HG03135 (cell line): ENCODE measurements at regions not wholly inside any gene's neighbourhood (a gene's known extent, or its start where the extent isn't known, plus 50 kb on each side); places are given as distances from the start of the nearest gene placed in this dataset.

ENCODE experiments used
- ATAC-seq: cut with Tn5 transposase; IDR thresholded peaks from one replicate; pipeline ENCODE4 v1.9.1; 2021; ENCODE audit warnings: mild to moderate bottlenecking, moderate library complexity; ENCODE audit not compliant: unreplicated experiment

DNA sequence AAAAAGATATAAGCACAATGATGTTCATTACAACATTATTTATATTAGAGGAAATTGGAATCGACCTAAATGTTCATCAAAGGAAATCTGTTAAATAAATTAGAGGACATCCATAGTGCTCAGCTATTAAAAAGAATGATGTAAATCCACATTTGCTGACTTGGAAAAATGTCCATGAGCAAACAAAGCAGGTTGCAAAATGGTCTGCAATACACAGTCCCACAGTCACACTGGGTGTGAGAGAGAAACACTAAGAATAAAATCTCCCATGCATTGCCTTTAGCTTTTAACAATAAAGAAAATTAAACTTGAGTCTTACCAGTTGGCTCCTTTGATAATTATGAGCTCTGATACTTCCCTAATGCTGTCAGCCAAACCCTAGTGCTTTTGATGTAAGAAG lies 811.1 kb upstream of the SALL3 start:
- no peak for ATAC-seq

DNA sequence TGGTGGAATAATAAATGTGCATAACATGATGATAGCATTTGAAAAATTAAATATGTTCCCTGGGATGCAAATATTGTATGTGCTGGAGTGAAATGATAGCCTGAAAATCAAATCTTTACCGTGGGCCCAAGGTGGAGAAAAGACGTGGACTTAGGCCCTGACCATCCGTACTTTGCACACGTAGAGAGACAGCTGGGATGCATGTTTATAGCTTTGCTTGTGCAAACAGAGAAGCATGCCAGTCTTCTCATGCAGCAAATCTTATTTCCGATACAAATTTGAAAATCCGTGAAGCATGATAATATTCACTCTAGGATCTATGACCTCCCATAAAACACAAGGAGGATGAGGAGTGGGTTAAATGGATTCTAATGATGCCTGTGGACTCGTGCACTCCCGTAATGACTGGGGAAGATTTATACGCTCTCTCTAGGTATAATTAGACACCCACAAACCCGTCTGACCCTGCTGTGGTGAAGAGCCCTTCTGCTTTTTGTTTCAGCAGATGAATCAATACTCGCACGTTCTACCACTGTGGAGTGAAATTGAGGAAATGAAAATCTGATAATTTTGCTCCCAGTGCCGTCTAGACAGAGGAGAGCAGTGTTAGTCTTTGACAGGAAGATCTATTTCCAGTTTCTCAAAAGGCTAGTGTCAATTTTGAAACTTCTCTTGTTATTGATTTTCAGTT lies 810.3 kb upstream of the SALL3 start:
- ATAC-seq: no peak

GRCh38 chr18:78171954-78172353 lies 807.7 kb upstream of the SALL3 start:
- ATAC-seq: no peak

GRCh38 chr18:78174737-78175136 lies 804.9 kb upstream of the SALL3 start:
- ATAC-seq: no peak

GRCh38 chr18:78178812-78179211 lies 800.8 kb upstream of the SALL3 start:
- no peak for ATAC-seq

DNA sequence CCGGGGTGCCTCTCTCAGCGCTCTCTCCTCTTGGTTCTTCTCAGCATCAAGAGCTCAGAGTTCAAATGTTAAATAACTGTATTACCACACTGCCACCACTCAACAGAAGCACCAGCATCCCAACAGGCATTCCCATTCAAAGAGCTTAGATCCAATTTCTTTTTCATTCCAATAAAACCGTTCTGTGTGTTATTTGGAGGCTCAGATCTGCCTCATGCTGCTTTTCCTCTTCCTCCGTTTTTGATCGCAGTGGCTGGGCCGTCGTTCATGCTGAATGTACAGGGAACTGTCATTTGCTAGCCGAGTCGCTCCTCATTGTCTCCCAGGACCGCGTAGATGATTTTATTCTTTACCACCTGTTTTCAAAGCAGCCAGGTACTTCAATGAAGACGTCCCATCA lies 798.9 kb upstream of the SALL3 start:
- no peak for ATAC-seq

- no peak for ATAC-seq
Measured at GRCh38 chr18:78183815-78184214, 795.8 kb upstream of the SALL3 start.

DNA sequence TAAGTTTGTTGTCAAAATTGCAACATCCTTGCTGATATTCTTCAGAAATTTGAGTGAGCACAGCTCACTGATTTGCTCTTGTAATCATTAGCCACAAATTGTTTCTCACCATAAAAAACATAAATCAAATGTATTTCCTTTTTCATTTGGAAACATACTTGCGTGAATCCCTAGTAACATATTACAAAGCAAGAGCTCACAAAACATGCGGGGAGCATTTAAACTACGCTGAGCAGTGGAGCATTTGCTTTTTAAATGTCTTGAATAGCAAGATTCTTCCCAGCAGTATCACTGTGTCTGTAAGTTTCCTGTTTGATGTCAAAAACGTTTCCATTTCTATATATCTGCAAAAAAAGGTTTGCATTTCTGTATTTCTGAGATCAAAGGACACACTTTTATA lies 788.3 kb upstream of the SALL3 start:
- ATAC-seq: no peak

- ATAC-seq: no peak
Measured at GRCh38 chr18:78192054-78192453, 787.6 kb upstream of the SALL3 start.

DNA sequence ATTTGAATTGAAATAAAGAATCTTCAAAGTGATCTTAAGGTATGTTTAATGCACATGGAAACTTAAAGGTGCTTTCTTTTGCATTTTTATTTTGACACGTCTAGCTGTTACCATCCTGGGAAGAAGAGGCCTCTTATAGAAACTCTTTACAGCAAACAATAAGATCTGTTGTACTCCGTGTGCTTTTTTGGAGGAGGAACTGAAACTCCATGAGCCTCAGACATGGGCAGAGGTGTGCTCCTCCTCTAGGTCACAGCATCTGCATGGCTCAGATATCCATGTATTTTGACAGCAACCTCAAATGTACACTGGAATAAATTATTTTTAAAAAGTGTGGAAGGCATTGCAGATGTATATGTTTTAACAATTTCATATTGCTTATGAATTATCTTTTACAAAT lies 783.3 kb upstream of the SALL3 start:
- no peak for ATAC-seq

DNA sequence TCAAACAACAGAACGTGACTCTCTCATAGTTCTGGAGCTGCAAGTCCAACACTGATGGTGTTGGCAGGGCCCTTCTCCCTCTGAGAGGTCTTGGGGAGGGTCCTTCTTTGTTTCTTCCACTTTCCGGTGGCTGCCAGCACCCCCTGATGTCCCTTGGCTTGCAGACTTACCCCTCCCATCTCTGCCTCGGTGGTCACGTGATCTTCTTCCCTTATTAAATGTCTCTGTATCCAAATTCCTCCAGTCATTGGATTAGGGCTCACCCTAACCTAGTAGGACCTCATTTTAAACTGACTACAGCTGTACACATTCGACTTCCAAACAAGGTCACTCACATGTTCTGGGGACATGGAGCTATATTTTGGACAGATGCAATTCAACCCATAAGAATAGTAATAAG lies 780.6 kb upstream of the SALL3 start:
- no peak for ATAC-seq

- ATAC-seq: no peak
Measured at GRCh38 chr18:78199611-78200010, 780.0 kb upstream of the SALL3 start.

GRCh38 chr18:78207942-78208341 lies 771.7 kb upstream of the SALL3 start:
- no peak for ATAC-seq

- no peak for ATAC-seq
Measured at GRCh38 chr18:78208461-78208860, 771.2 kb upstream of the SALL3 start.

- no peak for ATAC-seq
Measured at GRCh38 chr18:78213361-78213994, 766.1 kb upstream of the SALL3 start.

DNA sequence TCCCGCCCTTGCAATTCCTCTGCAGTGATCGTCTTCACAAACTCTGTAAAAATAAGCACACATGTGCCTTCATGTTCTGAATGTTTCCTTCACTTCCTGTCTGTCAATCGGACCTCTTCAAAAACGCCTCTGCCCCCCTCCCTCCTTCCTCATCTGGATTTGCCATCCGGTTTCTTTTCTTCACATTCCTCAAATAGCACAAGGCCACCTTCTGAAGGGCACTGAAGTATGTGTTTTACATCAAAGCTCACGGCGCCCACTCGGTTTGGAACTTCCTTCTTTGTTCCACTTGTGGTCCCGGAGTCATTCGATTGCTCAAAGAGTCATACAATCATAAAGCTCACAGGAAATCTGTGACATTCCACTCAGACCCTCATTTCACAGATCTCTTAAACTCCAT lies 758.1 kb upstream of the SALL3 start:
- ATAC-seq: no peak

- no peak for ATAC-seq
Measured at GRCh38 chr18:78228974-78229373, 750.6 kb upstream of the SALL3 start.

GRCh38 chr18:78230911-78231310 lies 748.7 kb upstream of the SALL3 start:
- no peak for ATAC-seq

GRCh38 chr18:78232196-78232595 lies 747.4 kb upstream of the SALL3 start:
- ATAC-seq: no peak

DNA sequence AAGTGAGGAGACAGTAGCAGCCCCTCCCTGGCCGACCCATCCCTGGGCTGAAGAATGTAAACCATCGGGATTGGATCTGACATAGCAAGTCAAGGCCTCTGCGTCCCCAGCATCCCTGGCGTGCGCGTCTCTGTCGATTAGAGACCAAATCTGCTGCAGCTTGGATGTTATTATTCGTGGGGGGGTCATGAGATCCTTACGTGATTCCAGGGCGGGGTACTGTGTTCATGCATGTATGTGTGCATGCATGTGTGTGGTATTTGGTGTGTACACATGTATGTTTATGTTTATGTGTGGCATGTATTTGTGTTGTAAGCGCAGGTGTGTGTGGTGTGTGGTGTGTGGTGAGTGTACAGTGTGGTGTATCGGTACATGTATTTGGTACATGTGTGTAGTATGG lies 741.8 kb upstream of the SALL3 start:
- ATAC-seq: no peak

GRCh38 chr18:78238404-78239089 lies 741.1 kb upstream of the SALL3 start:
- no peak for ATAC-seq

DNA sequence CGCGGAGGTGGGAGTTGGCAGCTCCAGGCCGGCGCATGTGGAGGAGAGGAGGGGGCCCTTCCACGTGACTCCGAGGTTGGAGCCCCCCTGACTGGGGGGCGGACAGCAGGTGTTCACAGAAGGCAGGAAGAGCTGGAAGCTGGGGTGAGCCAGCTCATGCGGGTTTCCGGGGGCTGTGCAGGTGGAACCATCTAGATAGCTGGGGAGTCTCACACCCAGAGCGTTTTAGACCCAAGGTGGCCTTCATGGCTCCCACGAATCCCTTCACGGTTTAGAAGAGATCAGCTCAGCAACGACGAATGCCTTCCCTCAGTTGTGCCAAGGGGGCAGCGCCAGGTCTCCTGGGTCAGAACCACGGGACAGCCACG lies 740.5 kb upstream of the SALL3 start:
- ATAC-seq: no peak
